ENCODE measurements at regions not wholly inside any gene's neighbourhood (a gene's known extent, or its start where the extent isn't known, plus 50 kb on each side); places are given as distances from the start of the nearest gene placed in this dataset.

DNA sequence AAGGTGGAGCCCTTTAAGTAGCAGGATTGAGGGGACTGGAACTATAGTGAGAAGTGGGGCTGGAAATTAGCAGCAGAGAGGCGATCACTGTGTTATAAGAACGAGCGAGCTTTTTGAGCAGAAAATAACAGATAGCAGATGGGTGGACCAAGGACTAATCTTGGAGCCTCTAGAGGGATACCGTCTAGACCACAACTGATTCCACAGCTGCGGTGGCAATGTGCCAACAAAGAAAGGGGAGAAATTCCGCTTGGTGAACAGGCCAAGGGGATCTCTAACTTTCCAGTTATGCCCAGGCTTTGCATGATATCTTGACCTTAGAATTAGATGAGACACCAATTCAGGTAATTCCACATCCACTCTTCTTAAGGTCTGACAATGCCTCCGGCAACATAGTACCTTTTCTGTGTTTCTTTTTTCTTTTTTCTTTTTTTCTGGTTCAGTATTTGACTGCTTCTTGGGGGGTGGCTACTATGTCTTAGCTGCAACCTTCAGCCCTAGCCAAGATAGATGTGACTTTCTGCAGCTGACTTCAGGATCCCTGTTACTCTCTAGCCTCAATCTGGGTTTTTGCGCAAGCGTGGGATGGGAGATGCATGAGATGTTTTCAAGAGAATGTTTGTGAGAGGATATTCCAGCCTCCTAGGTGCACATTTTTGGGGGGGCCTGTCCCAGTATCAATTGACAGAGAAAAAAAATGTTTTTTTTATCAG is 143.4 kb upstream of the CPSF6 start:
- TF ChIP-seq, protein P1, sequence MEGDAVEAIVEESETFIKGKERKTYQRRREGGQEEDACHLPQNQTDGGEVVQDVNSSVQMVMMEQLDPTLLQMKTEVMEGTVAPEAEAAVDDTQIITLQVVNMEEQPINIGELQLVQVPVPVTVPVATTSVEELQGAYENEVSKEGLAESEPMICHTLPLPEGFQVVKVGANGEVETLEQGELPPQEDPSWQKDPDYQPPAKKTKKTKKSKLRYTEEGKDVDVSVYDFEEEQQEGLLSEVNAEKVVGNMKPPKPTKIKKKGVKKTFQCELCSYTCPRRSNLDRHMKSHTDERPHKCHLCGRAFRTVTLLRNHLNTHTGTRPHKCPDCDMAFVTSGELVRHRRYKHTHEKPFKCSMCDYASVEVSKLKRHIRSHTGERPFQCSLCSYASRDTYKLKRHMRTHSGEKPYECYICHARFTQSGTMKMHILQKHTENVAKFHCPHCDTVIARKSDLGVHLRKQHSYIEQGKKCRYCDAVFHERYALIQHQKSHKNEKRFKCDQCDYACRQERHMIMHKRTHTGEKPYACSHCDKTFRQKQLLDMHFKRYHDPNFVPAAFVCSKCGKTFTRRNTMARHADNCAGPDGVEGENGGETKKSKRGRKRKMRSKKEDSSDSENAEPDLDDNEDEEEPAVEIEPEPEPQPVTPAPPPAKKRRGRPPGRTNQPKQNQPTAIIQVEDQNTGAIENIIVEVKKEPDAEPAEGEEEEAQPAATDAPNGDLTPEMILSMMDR (conservative IDR thresholded peaks at IDR 0.05), result no peak
- TF ChIP-seq EZH2 (IDR thresholded peaks at IDR 0.05; ENCODE audit: low read depth), result no peak

Data from PC-9 (cell line).